ENCODE measurements at regions not wholly inside any gene's neighbourhood (a gene's known extent, or its start where the extent isn't known, plus 50 kb on each side); places are given as distances from the start of the nearest gene placed in this dataset.

DNA sequence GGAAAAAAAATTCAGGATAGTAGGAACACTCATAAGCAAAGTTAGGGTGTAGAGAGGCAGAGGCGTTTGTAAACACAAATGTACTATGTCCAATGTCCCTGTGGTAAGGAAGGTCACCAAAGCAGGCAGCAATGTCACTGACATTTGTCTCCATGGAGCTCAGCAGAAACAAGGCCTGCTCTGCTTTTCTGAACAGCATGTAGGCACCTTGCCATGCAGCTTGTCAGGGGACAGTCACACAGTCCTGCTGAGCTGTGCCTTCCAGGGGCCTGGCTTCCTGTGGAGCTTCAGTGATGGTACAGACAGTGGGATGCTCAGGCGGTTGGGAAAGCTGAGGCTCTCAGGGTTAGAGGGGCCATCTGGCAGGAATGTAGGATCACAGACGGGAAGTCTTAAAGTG lies 74.5 kb upstream of the HS3ST1 start:
- TF ChIP-seq RAD21 (IDR thresholded peaks at IDR 0.05; ENCODE audit: low read depth), result no peak
- no peak for TF ChIP-seq EGR1 (IDR thresholded peaks at IDR 0.05; ENCODE audit: low read depth)
- TF ChIP-seq, protein P1, sequence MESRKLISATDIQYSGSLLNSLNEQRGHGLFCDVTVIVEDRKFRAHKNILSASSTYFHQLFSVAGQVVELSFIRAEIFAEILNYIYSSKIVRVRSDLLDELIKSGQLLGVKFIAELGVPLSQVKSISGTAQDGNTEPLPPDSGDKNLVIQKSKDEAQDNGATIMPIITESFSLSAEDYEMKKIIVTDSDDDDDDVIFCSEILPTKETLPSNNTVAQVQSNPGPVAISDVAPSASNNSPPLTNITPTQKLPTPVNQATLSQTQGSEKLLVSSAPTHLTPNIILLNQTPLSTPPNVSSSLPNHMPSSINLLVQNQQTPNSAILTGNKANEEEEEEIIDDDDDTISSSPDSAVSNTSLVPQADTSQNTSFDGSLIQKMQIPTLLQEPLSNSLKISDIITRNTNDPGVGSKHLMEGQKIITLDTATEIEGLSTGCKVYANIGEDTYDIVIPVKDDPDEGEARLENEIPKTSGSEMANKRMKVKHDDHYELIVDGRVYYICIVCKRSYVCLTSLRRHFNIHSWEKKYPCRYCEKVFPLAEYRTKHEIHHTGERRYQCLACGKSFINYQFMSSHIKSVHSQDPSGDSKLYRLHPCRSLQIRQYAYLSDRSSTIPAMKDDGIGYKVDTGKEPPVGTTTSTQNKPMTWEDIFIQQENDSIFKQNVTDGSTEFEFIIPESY (IDR thresholded peaks at IDR 0.05; ENCODE audit: extremely low read depth, insufficient replicate concordance, low read length), result no peak
- TF ChIP-seq POLR2A (IDR thresholded peaks at IDR 0.05; ENCODE audit: borderline replicate concordance, extremely low read depth, insufficient read depth, insufficient read length), result no peak
- no peak for TF ChIP-seq POLR2AphosphoS5 (IDR thresholded peaks at IDR 0.05; ENCODE audit: low read depth, low read length)
- TF ChIP-seq, protein P2, sequence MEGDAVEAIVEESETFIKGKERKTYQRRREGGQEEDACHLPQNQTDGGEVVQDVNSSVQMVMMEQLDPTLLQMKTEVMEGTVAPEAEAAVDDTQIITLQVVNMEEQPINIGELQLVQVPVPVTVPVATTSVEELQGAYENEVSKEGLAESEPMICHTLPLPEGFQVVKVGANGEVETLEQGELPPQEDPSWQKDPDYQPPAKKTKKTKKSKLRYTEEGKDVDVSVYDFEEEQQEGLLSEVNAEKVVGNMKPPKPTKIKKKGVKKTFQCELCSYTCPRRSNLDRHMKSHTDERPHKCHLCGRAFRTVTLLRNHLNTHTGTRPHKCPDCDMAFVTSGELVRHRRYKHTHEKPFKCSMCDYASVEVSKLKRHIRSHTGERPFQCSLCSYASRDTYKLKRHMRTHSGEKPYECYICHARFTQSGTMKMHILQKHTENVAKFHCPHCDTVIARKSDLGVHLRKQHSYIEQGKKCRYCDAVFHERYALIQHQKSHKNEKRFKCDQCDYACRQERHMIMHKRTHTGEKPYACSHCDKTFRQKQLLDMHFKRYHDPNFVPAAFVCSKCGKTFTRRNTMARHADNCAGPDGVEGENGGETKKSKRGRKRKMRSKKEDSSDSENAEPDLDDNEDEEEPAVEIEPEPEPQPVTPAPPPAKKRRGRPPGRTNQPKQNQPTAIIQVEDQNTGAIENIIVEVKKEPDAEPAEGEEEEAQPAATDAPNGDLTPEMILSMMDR (IDR thresholded peaks at IDR 0.05 in 2 of 3, conservative IDR thresholded peaks at IDR 0.05 in 1 of 3; ENCODE audit: borderline replicate concordance in 1 of 3, insufficient read depth in 1 of 3, low read depth in 2 of 3, low read length in 2 of 3), result no peak
- no peak for TF ChIP-seq EZH2phosphoT487 (IDR thresholded peaks at IDR 0.05; ENCODE audit: borderline replicate concordance)
- no peak for TF ChIP-seq ZNF274 (IDR thresholded peaks at IDR 0.05; ENCODE audit: low read depth, low read length)
- TF ChIP-seq SP1 (IDR thresholded peaks at IDR 0.05; ENCODE audit: low read depth), result no peak
- TF ChIP-seq, protein P3, sequence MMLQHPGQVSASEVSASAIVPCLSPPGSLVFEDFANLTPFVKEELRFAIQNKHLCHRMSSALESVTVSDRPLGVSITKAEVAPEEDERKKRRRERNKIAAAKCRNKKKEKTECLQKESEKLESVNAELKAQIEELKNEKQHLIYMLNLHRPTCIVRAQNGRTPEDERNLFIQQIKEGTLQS (IDR thresholded peaks at IDR 0.05), result no peak
